Right lobe of liver (tissue), 4 donors: ENCODE measurements at regions not wholly inside any gene's neighbourhood (a gene's known extent, or its start where the extent isn't known, plus 50 kb on each side); places are given as distances from the start of the nearest gene placed in this dataset.

ENCODE experiments used
- POLR2A ChIP-seq: fragments of 450-650 bp; IDR thresholded peaks from one replicate; pipeline ENCODE4 v1.6.1; 2017; ENCODE audit warnings: antibody characterized with exemption, mild to moderate bottlenecking
- TF ChIP-seq, protein P1 (sequence below), 4 donors: fragments of 200-600 bp in 3 of 4; fragments of 450-650 bp in 1 of 4; IDR thresholded peaks; one replicate each; pipeline versions ENCODE4 v1.5.1 to v1.8.0; 2016 to 2022; ENCODE audit warnings: antibody characterized with exemption in 4 of 4, mild to moderate bottlenecking in 2 of 4
- donor health status: DM: no; HTN: no; CAD: no.
- donor health status: DM: no; HTN: no; CAD: no.
- donor health status: DM: no; HTN: yes; CAD: no.

DNA sequence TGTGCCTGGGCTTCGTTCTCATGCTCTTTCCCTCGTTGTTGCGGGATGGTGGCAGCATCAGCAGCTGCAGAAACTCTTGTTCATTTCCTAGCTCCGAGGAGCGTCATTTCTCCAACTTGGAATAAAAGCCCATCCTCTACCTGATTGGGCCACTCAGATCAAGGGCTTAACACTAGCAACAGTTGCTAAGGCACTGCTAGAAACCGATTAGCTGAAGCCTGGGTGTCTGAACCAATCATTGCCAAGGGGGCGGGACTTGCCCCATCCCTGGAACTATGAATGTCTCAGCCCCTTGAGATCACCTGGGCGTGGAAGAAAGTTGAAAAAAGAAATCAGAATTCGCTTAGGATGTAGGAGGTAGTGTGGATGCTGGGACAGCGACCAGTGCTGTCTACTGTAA lies 145.3 kb downstream of the FOXL1 start:
- TF ChIP-seq, protein P1, sequence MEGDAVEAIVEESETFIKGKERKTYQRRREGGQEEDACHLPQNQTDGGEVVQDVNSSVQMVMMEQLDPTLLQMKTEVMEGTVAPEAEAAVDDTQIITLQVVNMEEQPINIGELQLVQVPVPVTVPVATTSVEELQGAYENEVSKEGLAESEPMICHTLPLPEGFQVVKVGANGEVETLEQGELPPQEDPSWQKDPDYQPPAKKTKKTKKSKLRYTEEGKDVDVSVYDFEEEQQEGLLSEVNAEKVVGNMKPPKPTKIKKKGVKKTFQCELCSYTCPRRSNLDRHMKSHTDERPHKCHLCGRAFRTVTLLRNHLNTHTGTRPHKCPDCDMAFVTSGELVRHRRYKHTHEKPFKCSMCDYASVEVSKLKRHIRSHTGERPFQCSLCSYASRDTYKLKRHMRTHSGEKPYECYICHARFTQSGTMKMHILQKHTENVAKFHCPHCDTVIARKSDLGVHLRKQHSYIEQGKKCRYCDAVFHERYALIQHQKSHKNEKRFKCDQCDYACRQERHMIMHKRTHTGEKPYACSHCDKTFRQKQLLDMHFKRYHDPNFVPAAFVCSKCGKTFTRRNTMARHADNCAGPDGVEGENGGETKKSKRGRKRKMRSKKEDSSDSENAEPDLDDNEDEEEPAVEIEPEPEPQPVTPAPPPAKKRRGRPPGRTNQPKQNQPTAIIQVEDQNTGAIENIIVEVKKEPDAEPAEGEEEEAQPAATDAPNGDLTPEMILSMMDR (IDR thresholded peaks at IDR 0.05) = no peak
- no peak for TF ChIP-seq POLR2A
